ENCODE measurements at regions not wholly inside any gene's neighbourhood (a gene's known extent, or its start where the extent isn't known, plus 50 kb on each side); places are given as distances from the start of the nearest gene placed in this dataset.

DNA sequence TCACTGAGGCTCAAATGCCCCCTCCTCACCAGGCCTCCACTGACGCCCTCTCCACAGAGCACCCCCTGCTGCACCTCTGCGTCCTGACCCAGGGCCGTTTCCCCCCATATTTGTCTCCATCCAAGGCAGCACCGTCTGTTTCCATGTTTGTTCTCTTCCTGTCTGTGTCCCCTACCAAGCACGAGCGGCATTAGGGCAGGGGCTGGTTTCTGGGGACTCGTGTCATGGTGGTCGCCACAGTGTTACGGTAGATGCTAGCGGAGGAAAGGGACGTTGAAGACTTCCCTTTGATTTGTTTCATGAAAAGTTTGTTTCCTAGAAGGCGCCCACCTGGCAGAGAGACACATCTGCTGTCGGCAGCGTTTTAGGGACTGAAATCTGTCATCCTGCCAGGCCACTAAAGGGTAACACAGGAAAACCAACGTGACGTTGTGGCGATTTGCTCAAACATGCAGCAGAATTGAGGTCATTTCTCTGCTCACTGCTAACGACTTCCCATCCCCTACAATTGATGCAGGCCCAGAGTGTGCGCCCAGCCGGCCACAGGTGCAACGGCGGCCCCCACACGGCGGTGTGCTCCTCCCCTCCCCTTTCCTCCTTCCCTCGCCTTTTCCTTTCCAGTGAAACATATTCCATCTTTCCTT lies 79.3 kb upstream of the IRX4 start:
- no peak overlapping the region for H3K9ac ChIP-seq (replicated peaks; ENCODE audit: extremely low read depth, insufficient read depth, low read length)
- TF ChIP-seq GATA2 (IDR thresholded peaks at IDR 0.05; ENCODE audit: insufficient read depth, insufficient read length, low read depth, low read length) (no peak), POLR2A (IDR thresholded peaks at IDR 0.05; ENCODE audit: low read depth, low read length) (no peak), EZH2 (IDR thresholded peaks at IDR 0.05; ENCODE audit: borderline replicate concordance, low read depth, low read length, severe bottlenecking) (no peak), FOS (IDR thresholded peaks at IDR 0.05; ENCODE audit: borderline replicate concordance, insufficient read depth, low read length) (no peak), POLR2AphosphoS5 (IDR thresholded peaks at IDR 0.05; ENCODE audit: insufficient read depth, low read depth, low read length) (no peak), JUN (IDR thresholded peaks at IDR 0.05; ENCODE audit: borderline replicate concordance, insufficient read depth, insufficient read length, low read depth) (no peak), MYC (IDR thresholded peaks at IDR 0.05; ENCODE audit: low read depth, low read length) (no peak)
- TF ChIP-seq, protein P1, sequence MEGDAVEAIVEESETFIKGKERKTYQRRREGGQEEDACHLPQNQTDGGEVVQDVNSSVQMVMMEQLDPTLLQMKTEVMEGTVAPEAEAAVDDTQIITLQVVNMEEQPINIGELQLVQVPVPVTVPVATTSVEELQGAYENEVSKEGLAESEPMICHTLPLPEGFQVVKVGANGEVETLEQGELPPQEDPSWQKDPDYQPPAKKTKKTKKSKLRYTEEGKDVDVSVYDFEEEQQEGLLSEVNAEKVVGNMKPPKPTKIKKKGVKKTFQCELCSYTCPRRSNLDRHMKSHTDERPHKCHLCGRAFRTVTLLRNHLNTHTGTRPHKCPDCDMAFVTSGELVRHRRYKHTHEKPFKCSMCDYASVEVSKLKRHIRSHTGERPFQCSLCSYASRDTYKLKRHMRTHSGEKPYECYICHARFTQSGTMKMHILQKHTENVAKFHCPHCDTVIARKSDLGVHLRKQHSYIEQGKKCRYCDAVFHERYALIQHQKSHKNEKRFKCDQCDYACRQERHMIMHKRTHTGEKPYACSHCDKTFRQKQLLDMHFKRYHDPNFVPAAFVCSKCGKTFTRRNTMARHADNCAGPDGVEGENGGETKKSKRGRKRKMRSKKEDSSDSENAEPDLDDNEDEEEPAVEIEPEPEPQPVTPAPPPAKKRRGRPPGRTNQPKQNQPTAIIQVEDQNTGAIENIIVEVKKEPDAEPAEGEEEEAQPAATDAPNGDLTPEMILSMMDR (IDR thresholded peaks at IDR 0.05; ENCODE audit: extremely low read depth in 1 of 2, insufficient read depth in 1 of 2, low read depth in 1 of 2, low read length in 2 of 2), result no peak
- TF ChIP-seq, protein P2, sequence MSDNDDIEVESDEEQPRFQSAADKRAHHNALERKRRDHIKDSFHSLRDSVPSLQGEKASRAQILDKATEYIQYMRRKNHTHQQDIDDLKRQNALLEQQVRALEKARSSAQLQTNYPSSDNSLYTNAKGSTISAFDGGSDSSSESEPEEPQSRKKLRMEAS (IDR thresholded peaks at IDR 0.05; ENCODE audit: insufficient read depth, insufficient read length), result no peak
- ChIA-PET CTCF (no interaction called here), POLR2A (no interaction called here)
- no peaks in the 10 kb centered on the region for H4K20me1 ChIP-seq (replicated peaks; ENCODE audit: control insufficient read depth, extremely low read depth, insufficient read depth, low read length)
- no peaks in the 10 kb centered on the region for H3K4me1 ChIP-seq (ENCODE audit: control insufficient read depth, extremely low read depth, insufficient read depth, low read length)
- dilution Hi-C loops (cut with MboI; ENCODE audit: extremely low pct_ligation_motif_present, low sequenced_read_pairs), result no loop called here
- H3K9me3 ChIP-seq (replicated peaks; ENCODE audit: control insufficient read depth, insufficient read depth, low read length), result no peaks in the 10 kb centered on the region
- FAIRE-seq (no peak), DNase-seq (ENCODE audit: low read depth, low spot score) (no peak)
- no TSS peak for BruUV-seq (replicated peaks)
- H3K27ac ChIP-seq (ENCODE audit: insufficient read depth, low read depth, low read length), result no peak overlapping the region
- H2AFZ ChIP-seq (ENCODE audit: low read depth, low read length), result no peak overlapping the region
- intact Hi-C loops (cut with micrococcal nuclease), result no loop called here
- H3K4me2 ChIP-seq (ENCODE audit: insufficient read depth, low read length), result no peak overlapping the region
- H3K9me1 ChIP-seq (replicated peaks; ENCODE audit: control insufficient read depth, extremely low read depth, insufficient read depth, low read length), result no peaks in the 10 kb centered on the region
- no peak overlapping the region for H3K4me3 ChIP-seq (replicated peaks in 1 of 3; ENCODE audit: insufficient read depth in 1 of 3, low read depth in 1 of 3, low read length in 3 of 3)
- no peaks in the 10 kb centered on the region for H3K79me2 ChIP-seq (ENCODE audit: control insufficient read depth, insufficient read depth, low read length)
- no peaks in the 10 kb centered on the region for H3K36me3 ChIP-seq (ENCODE audit: control insufficient read depth in 2 of 2, extremely low read depth in 1 of 2, insufficient read depth in 2 of 2, low read length in 2 of 2)
- H3K27me3 ChIP-seq (ENCODE audit: control insufficient read depth in 2 of 2, insufficient read depth in 2 of 2, low read length in 2 of 2), result no peaks in the 10 kb centered on the region

All from endothelial cell of umbilical vein (primary cell).